ENCODE measurements at regions not wholly inside any gene's neighbourhood (a gene's known extent, or its start where the extent isn't known, plus 50 kb on each side); places are given as distances from the start of the nearest gene placed in this dataset.

- DNase-seq (ENCODE audit: low read depth in 3 of 3) = no peak
Observed at GRCh38 chr4:147425019-147425418, 55.9 kb upstream of the EDNRA start.

DNA sequence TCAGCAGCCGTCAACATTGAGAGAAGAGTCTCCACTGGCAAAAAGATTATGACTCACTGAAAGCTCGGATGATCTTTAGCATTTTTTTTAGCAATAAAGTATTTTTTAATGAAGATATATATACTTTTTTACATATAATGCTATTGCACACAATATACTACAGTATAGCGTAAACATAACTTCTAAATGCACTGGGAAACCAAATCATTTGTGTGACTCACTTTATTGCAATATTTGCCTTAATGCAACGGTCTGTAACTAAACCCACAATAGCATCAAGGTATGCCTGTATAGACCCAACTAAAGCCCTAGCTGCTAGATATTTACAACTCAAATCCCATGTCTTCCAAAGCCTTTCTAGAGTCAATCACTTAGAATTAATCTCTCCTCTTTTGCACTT, 52.3 kb upstream of the EDNRA start:
- DNase-seq (ENCODE audit: low read depth in 3 of 3) = no peak

DNA sequence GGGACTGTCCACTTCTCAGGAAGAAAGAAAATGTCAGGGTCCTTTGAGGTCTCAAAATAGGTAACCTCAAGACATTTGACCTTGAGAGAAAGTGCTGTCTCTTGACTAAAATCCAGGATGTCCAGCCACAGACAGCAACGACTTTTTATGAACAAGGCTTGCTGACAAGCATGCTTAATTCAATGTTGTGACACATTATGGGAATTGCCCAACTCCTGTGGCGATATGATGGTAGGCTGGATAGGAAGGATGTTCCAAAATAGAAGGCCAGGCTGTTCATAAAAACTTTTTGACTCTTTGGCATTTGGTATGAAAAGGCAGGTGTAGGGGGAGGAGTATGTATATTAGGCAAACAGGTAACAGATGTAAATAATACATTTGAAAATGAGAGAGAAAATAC, 50.8 kb upstream of the EDNRA start:
- no peak for DNase-seq (ENCODE audit: low read depth in 3 of 3)
